NCI-H446 (cell line): ENCODE measurements at regions not wholly inside any gene's neighbourhood (a gene's known extent, or its start where the extent isn't known, plus 50 kb on each side); places are given as distances from the start of the nearest gene placed in this dataset.

ENCODE experiments used
- DNase-seq, 2 experiments: peaks; one replicate each; lab custom pipeline; 2025; lab: John Stamatoyannopoulos, UW

DNA sequence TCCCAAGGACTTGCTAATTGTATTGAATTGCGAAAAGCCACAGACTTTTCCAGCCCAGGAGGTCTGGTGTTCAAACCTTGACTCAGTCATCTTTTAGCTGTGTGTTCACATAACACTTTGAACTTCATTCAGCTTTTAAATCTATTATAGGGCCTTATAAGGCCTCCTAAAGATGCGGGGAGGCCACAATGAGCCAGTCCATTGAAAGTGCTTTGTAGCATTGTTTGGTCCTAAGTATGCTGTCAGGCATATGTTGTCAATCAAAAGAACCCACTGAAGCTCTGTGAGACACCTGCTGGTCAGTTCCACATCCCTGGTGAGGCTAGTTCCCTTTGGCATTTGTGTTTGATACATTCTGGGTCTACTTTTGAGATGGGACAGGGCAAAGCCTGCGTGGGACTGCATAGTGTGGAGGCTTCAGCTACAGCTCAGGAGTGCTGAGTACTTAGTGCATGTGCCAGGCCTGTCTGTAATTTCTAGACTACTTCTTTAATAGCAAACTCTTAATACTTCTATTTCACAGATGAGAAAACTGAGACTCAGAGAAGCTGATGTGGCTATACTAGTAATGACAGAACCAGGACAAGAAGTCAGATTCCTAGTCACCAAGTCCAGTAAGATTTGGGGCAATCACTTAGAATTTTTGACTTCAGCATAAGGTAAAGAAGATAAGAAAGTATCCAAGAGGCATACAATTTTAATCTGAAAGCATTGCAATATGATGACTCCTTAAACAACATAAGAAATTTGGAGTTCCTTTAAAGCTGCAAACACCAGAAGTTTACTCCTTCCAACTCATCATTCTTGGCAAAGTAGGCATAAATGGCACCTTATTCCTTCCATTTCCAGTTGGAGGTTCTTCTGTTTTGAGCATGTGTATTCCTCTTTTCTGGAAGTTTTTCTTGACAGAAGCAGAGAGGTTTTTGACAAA, 213.0 kb downstream of the PDCD6IP start:
- DNase-seq, result no peak

DNA sequence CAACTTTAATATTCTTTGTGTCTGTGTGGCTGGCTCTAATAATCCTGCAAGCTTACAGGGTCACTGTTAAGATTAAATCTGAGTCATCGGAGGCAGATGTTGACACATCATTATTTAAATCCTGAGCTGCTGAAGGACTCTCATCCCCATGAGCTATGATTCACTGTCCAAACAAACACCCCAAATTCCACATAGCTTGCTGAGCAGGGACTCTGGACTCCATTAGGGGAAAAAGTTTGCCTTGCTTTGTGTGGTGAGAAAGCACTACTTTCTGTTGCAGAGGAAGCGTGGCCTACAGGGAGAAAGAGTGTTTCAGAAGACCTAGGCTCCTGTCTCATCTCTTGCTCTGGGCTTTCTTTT, 213.7 kb downstream of the PDCD6IP start:
- DNase-seq, result no peak

DNA sequence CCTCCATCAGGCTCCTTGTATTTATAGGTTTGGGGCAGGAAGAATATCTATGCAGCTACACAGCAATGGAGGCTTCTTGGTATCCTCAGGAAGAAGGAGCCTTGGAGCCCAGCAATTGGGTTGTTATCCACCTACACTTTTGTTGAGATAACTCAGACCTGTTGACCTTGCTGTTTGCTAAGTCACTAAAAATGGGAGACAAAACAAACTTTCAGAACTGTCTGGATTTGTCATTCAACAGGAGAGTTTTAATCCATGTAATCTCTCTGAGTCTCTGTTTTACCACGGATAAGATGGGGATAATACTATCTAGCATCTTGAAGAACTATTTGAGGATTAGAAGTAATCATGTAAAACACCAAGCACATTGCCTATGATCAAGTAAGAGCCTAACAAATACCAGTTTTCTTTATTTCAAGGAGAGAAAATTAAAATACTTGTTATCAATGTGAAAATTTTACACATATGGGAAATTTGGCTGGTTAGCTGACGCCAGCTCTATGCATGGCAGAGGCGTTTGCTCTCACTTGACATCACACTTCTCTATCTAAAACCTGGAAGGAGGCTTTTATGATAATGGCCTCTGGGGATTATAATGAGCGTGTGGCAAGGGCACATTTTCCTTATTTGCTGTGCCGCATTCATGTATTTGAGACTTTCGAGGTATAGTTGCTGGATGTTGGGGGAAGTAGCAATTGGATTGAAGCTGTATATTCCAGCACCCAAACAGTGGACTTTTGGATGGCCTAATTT, 215.6 kb downstream of the PDCD6IP start:
- DNase-seq, result no peak

DNA sequence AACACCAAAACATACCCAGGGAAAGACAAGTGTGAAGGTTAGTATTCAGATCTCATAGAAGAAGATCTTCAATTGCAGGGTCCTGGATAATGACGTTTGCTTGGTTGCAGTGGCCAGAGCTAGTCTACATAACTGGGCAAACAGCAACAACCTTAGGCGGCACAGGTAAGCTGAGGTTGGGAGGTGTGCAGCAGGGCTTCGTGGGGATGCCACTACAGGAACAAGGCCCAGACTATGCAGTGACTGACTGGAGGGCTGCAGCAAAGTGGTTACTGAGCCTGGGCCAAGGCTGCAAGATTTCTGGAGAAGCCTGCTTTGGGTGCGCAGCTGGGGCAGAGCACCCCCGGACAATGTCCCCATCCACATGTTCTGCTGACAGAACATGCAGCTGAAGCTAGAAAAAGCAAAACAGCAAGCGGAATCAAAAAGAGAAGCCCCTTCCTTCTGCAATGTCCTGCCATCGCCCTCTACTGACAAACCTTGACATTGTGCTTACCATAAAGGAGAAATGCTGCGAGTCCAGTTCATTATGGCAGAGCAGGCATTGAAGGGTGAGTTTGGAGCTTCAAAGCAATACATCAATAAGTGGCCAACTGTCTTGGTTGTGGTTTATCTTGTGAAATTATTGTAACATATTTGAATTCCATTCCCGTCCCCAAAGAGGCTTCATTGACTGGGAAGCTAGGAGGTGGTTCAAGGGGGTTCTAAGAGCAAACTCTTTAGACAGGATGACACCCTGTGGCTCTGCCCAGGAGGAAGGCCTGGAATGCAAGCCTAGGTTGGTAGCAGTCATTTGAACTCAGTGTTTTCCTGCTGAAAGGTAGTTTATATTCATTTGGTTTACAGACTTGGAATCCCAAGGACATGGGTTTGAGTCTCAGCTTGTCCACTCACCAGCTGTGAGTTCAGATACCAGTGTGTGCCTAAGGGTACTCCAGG, 217.0 kb downstream of the PDCD6IP start:
- peak in 1 of 2 experiments; percentile 0 for DNase-seq

DNA sequence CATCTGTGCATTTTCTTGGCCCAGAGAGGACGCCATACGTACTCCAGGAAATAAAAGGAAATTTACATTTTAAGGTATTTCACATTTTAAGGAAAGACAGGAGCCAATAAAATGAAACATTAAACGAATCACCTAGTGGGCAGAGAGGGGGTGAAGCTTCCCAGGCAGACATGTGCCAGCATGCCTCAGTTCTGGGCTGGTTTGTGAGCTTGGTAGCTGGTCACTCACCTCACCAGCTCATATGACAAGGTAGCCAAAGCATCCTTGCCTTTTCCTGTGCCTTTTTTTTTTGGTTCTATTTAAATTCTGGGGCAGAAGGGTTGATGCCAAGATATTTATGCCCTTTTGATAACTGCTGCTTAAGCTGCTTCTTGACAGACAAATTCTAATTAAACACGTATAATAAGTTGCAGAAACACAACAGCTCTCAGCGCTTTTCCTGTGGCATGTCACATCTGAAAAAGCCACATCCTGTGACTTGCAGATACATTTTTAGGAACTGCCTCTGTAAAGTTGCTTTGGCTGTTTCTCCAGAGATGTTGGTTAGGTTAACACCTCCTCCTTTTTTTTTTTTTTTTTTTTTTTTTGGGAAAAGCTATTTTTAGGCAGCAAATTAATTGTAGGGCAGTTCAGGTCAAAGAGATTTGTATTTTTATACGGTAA, 218.6 kb downstream of the PDCD6IP start:
- no peak for DNase-seq

DNA sequence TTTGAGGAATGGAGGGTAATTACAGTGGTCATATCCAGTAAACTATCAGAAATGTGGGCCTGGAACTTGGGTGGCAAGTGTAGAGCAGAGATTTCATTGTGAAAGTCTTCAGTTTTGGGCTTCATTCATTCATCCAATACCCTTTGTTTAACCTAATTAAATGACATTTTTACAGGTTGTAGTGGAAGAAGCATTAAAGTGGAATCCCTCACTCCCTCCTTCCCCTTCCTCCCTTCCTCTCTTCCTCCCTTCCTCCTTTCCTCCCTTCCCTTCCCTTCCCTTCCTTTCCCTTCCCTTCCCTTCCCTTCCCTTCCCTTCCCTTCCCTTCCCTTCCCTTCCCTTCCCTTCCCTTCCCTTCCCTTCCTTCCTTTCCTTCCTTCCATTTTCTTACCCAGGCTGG, 219.3 kb downstream of the PDCD6IP start:
- DNase-seq, result no peak

DNA sequence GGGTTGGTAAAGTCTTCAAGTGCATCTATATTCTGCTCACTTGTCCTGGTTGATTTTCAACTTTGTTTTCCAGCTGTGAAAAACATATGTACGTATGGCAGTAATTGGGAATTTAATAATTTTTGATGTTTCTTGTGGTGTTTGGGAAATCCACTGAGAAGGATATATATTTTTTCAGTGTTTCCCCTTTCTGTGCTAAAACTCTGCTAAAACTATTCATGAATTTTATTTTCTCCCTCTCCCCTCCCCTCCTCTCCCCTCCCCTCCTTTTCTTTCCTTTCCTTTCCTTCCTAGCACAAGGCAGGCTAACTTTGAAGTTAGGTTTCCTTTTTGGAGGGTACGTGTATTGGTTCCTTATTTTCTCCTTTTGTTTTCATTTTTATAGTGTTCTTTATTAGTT, 220.7 kb downstream of the PDCD6IP start:
- DNase-seq, result no peak

DNA sequence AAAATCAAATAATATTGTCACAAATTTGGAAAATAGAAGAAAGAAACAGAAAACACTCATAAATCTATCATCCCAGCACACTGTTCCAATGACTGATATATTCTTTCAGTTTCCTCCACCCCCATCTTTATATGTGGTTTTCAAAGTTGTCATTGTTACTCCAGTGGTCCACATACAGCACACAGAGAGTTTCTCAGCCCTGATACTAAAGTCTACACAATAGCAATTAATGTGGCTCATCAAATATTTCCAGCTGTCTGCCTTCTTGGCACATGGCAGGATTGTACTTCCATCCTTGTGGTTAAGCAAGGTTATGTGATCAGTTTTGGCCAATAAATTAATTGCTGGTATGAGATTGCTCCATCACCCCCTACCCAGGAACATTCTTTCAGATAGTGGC, 221.7 kb downstream of the PDCD6IP start:
- DNase-seq, result no peak

DNA sequence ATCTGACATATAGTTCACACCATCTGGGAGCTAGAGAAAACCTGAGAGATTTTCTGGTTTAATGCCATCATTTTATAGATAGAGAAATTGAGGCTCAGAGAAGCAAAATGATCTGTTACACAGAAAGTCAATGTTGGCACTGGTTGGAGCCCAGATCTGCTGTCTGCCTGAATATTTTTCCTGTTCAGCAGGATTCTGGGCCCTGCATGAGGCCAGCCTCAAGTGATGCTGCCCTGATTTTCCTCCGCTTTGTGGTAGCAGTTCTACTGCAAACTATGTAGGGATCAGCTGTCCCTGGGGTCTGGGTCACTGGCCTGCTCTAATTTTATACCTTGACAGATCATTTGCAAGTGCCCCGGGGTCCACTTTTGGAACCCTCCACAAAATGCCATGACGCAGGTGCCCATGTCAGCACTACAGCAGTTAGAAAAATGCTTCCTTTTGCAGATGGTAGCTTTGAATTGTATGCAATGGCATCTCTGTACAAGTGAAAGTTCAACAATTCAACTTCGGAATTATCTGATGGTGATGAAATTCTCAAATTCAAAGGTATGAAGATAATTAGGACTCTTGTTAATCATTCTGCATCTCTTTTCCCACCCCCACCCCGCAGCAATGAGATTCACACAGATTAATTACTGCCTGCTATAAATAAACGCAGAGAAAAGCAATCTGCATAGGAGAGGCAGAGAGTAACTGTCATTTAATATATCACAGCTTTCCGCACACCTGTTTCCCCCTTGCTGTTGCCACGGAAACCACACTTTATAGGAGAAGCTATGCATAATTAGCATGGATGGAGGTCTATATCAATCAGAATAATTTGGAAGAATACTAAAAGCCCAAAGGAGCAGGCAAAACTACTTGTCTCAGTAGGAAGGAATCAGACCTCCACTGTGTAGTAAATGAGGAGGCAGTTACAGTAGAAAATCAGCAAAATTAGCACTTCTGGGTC, 222.6 kb downstream of the PDCD6IP start:
- no peak for DNase-seq

DNA sequence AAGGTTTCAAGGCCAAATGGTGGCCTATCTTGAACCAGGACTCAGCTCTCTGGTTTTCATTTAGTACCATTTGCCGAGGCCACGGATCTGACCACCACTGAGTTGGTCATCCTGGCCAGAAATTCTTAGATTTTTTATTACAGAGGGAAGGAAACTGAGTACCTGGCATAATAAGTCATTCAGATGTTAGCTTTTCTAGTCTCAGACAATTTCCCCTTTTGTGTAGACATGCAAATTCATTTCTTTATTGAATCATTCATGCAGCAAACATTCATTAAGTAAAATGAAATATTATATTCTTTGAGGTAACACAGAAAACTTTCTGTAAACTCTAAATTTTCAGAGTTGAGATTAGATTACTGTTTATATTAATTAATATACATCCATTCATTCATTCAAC, 223.7 kb downstream of the PDCD6IP start:
- no peak for DNase-seq

DNA sequence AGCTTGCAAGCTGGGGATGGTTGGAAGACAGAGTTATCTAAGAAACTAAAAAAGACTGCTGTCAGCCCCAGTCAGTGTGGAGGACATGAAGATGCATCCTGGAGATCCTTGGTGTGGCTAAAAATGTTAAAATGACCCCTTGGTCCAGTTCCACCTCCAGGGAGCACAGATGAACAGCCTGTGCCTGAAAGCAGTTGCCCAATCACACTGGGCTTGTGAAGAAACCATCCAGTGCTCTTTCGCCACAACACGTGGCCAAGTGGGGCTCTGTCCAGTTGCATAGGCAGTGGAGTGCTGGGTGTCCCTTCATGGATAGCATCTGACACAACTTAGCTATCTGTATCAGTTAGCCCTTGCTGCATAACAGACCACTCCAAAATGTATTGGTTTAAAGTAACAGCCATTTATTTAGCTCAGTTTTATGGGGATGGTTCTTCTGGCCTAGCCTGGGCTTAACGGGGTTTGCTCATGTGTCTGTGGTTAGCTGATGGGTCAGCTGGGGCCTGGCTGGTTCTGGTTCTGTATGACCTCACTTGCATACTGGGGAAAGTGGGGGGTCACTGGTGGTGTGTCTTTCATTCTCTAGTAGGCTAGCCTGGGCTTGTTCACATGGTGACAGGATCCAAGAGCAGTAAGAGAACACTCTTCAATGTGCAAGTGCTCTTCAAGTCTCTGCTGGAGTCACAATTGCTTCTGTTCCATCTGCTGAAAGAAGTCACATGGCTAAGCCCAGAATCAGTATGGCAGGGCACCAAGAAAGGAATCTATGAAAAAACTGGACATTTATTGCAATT, 226.2 kb downstream of the PDCD6IP start:
- DNase-seq, result no peak

DNA sequence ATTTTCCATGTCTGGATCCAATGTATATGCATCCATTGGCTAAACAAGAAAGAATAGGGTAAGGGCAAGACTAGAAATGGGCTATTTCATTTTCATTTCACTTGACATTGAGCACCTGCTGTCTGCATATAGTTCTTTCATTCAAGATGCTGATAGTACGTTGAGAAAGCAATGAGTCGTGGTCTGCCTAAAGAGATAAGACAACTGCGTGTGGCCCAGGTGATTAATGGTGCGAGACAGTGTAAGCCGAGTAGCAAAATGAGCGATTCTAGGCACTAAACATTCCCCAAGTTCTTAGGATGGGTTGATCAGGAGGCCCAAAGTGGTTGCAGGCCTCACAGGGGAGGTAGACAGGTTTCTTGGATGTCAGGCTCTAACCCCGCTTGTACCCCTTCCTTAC, 235.4 kb downstream of the PDCD6IP start:
- no peak for DNase-seq

DNA sequence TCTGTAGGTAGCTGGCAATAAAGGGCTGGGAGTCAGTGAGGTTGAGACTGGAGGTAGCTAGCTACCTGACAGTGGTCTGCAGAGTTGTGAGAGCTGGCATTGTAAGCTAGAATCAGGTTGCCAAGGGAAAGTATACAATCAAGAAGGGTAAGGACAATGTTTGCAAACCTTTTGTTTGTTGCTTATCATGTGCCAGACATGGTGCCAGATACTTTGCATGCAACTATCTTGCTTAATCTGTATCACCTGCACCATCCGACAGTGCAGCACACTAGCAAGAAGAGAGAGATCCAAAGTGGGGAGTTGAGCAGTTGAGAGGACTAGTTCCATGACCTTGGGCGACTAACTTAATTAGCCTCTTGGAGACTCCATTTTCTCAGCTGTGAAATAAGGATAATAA, 236.4 kb downstream of the PDCD6IP start:
- no peak for DNase-seq

DNA sequence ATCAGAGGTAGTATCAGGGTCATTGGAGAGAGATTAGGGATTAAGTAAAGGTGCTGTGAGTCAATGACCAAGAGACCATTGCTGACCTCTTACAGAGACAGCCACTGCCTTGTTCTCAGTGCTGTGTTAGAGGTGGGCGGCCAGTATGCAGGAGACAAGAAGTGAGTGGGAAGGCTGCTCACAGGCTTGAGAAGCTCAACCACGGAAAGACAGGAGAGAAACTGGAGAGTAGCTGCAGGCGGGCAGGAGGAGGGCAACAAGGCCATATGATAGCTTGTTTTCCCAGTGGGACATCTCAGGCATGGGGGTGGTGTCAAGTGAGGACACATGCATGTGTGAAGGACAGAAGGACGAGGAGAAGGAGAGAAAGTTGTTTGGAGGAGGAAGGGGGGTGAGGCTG, 237.3 kb downstream of the PDCD6IP start:
- no peak for DNase-seq

DNA sequence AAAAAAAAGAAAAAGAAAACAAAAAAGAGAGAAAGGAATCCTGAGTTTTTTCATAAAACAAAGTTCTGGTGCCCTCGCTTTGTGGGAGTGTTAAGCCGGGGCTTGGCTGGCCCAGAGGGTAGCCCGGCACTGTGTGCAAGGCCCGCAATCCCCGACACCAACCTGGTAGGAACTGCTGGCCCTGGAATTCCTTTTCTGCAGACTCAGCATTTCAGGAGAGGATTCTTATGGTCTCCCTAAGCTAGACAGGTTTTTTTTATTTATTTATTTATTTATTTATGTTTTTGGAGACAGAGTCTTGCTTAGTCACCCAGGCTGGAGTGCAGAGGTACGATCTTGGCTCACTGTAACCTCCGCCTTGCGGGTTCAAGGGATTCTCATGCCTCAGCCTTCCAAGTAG, 238.8 kb downstream of the PDCD6IP start:
- no peak for DNase-seq

DNA sequence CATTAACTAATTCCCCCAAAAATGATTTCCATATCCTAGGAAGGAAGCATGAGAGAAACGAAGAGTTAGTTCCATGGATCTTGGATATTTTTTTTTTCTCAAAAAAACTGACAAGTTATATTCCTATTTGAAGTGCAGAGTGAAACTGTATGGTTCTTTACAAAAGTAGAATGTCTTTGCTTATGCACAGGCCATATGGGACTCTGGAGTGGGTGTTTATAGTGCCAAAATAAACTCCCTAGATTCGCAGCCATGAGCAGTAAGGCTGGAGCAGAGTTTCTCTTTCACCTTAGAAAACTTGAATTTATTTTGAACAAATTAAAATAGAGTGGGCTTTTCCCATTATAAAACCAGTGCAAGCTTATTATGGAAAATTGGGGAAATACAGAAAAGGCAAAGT, 239.7 kb downstream of the PDCD6IP start:
- DNase-seq, result no peak

DNA sequence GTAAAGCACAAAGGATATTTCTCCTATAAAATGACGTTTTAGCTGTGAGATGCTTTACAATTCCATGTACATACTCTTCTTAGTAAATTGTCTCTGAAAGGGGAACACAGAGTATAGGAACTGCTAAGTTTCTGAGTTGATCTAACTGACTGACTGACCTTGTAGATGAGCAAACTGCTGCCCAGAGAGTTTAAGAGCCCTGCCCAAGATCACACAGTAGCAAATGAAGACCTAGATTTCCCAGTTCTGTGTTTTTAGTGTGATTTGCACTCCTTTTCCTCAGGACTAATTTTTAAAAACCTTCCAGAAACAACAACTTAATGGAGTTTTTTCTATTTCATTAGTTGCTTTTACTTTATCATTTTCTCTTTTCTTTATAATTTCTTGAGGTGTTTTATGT, 247.7 kb downstream of the PDCD6IP start:
- no peak for DNase-seq

DNA sequence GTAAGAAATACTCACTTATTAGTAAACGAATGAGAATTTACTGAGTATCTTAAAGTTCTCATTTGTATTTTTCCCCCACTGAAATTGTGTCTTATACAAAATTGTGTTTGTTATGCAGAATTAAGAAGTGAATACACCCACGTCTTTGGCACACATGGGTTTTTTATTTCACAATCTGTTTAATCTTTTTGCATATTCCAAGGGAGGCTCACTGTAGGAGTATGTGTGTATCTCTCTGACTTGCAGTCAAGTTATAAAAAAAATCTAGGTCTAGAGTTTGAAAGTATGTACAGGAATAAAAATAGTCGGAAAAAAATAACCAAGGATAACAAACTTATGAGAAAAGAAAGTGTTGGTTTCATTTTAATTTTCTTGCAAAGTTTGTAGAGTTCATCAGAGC, 255.2 kb downstream of the PDCD6IP start:
- DNase-seq, result no peak

DNA sequence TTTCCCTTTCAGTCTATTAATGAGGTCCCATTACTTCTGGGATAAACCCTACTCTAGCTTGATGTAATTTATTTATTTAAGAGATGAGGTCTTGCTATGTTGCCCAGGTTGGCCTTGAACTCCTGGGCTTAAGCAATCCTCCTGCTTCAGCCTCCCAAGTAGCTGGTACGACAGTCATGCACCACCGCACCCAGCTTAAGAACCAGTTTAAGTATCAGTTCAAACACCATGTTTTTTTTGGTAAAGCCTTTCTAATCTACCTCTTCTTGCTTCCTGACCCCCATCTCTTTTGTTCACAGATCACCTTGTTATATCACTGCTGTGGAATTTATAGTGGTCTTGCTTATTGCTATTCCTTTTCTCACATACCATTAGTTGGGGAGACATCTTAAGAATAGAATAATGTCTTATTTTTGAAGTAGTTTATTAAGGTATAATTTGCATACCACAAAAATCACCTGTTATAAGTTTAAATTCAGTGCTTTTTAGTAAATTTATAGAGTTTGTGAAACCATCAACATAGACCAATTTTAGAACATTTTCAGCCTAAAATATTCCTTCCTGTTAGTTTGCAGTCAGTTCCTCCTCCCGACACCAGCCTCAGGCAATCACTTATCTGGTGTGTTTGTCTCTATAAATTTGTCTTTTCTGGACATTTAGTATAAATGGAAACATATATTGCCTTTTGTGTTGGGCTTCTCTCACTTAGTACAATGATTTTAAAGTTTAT, 257.9 kb downstream of the PDCD6IP start:
- no peak for DNase-seq
